ENCODE measurements at regions not wholly inside any gene's neighbourhood (a gene's known extent, or its start where the extent isn't known, plus 50 kb on each side); places are given as distances from the start of the nearest gene placed in this dataset. TPM values are rescaled to one million over a fixed set of nuclear protein-coding genes. Genes with fewer than 3 reads are reported as not detected.

Small RNA genes lying in the stretch of these regions (small RNA-seq; reads per million reads assigned to genes)
- gene SUMO2P2 = not detected

Data from HT1080 (cell line).